Activated B cell treated with CpG ODN at 0.5 μM for 24 hours (primary cell): ENCODE measurements at regions not wholly inside any gene's neighbourhood (a gene's known extent, or its start where the extent isn't known, plus 50 kb on each side); places are given as distances from the start of the nearest gene placed in this dataset.

Experiments
- ATAC-seq: fragments of 200-7000 bp; cut with Tn5 transposase; one replicate; pipeline ENCODE4 v1.10.0; 2021; ENCODE audit warnings: low read depth, mild to moderate bottlenecking, moderate library complexity
- CTCF ChIA-PET: fragments of 350-600 bp; sonication (Branson Sonifier 250); formaldehyde crosslinking; loops from one replicate; lab custom pipeline; 2021; ENCODE audit warnings: antibody characterized with exemption; lab: Charles Lee
- POLR2A ChIA-PET: fragments of 350-600 bp; sonication (Branson Sonifier 250); formaldehyde crosslinking; loops from one replicate; lab custom pipeline; 2021; ENCODE audit warnings: antibody characterized with exemption; lab: Charles Lee
- DNase-seq: peaks from one replicate; pipeline ENCODE4 v3.0.0; 2022
- H3K27ac Mint-ChIP-seq: one replicate; pipeline ENCODE4 v1.8.0; 2020; ENCODE audit warnings: mixed read lengths
- H3K27me3 Mint-ChIP-seq: one replicate; pipeline ENCODE4 v1.8.0; 2021; ENCODE audit warnings: mixed read lengths
- H3K36me3 Mint-ChIP-seq: one replicate; pipeline ENCODE4 v1.8.0; 2021; ENCODE audit warnings: low read depth, mixed read lengths
- H3K4me1 Mint-ChIP-seq: one replicate; pipeline ENCODE4 v1.8.0; 2021; ENCODE audit warnings: mixed read lengths
- H3K4me3 Mint-ChIP-seq: one replicate; pipeline ENCODE4 v1.8.0; 2020; ENCODE audit warnings: mild to moderate bottlenecking, mixed read lengths
- H3K9me3 Mint-ChIP-seq: one replicate; pipeline ENCODE4 v1.8.0; 2020; ENCODE audit warnings: mixed read lengths
- intact Hi-C: fragments of 100-400 bp; cut with micrococcal nuclease; formaldehyde crosslinking; loops from one replicate; pipeline ENCODE4 v1.15.1; 2024
- TF ChIP-seq, protein P1 (sequence below): fragments of 200-600 bp; IDR thresholded peaks from one replicate; pipeline ENCODE4 v1.8.0; 2022; ENCODE audit warnings: antibody characterized with exemption, mild to moderate bottlenecking

- Mint-ChIP-seq H3K27me3 (peaks cover 21% of the 10 kb centered on the region), H3K27ac (no peak overlapping the region), H3K4me3 (no peak overlapping the region), H3K4me1 (no peaks in the 10 kb centered on the region), H3K9me3 (no peaks in the 10 kb centered on the region), H3K36me3 (no peaks in the 10 kb centered on the region)
- TF ChIP-seq, protein P1, sequence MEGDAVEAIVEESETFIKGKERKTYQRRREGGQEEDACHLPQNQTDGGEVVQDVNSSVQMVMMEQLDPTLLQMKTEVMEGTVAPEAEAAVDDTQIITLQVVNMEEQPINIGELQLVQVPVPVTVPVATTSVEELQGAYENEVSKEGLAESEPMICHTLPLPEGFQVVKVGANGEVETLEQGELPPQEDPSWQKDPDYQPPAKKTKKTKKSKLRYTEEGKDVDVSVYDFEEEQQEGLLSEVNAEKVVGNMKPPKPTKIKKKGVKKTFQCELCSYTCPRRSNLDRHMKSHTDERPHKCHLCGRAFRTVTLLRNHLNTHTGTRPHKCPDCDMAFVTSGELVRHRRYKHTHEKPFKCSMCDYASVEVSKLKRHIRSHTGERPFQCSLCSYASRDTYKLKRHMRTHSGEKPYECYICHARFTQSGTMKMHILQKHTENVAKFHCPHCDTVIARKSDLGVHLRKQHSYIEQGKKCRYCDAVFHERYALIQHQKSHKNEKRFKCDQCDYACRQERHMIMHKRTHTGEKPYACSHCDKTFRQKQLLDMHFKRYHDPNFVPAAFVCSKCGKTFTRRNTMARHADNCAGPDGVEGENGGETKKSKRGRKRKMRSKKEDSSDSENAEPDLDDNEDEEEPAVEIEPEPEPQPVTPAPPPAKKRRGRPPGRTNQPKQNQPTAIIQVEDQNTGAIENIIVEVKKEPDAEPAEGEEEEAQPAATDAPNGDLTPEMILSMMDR, result no peak
- DNase-seq (peak; percentile 1), ATAC-seq (no peak)
- intact Hi-C loops, result no loop called here
- ChIA-PET CTCF (no interaction called here), POLR2A (no interaction called here)
These were observed 180.4 kb downstream of the IRF8 start for GRCh38 chr16:86079255-86079885.

- TF ChIP-seq, protein P1, result no peak
- Mint-ChIP-seq H3K27ac (no peak overlapping the region), H3K4me3 (no peak overlapping the region), H3K36me3 (no peaks in the 10 kb centered on the region), H3K9me3 (no peaks in the 10 kb centered on the region), H3K27me3 (peaks cover 21% of the 10 kb centered on the region), H3K4me1 (no peaks in the 10 kb centered on the region)
- ATAC-seq (no peak), DNase-seq (no peak)
- ChIA-PET POLR2A (no interaction called here), CTCF (no interaction called here)
- intact Hi-C loops, result no loop called here
These were observed 181.3 kb downstream of the IRF8 start for GRCh38 chr16:86080131-86080875.

GRCh38 chr16:86080982-86081381 lies 182.0 kb downstream of the IRF8 start:
- intact Hi-C loops, result no loop called here
- ChIA-PET POLR2A (no interaction called here), CTCF (no interaction called here)
- DNase-seq (no peak), ATAC-seq (no peak)
- TF ChIP-seq, protein P1, result no peak
- H3K27ac Mint-ChIP-seq, result no peak overlapping the region
- H3K4me1 Mint-ChIP-seq, result no peaks in the 10 kb centered on the region
- peaks cover 16% of the 10 kb centered on the region for H3K27me3 Mint-ChIP-seq
- no peaks in the 10 kb centered on the region for H3K9me3 Mint-ChIP-seq
- no peaks in the 10 kb centered on the region for H3K36me3 Mint-ChIP-seq
- no peak overlapping the region for H3K4me3 Mint-ChIP-seq

- CTCF ChIA-PET, result no interaction called here
- ATAC-seq, result no peak
- Mint-ChIP-seq H3K4me3 (no peak overlapping the region), H3K27ac (no peak overlapping the region), H3K9me3 (no peaks in the 10 kb centered on the region), H3K27me3 (peaks cover 16% of the 10 kb centered on the region), H3K4me1 (no peaks in the 10 kb centered on the region), H3K36me3 (no peaks in the 10 kb centered on the region)
- TF ChIP-seq, protein P1, result no peak
- no peak for DNase-seq
- intact Hi-C loops, result no loop called here
- POLR2A ChIA-PET, result no interaction called here
These were observed 183.6 kb downstream of the IRF8 start for GRCh38 chr16:86082418-86083030.

DNA sequence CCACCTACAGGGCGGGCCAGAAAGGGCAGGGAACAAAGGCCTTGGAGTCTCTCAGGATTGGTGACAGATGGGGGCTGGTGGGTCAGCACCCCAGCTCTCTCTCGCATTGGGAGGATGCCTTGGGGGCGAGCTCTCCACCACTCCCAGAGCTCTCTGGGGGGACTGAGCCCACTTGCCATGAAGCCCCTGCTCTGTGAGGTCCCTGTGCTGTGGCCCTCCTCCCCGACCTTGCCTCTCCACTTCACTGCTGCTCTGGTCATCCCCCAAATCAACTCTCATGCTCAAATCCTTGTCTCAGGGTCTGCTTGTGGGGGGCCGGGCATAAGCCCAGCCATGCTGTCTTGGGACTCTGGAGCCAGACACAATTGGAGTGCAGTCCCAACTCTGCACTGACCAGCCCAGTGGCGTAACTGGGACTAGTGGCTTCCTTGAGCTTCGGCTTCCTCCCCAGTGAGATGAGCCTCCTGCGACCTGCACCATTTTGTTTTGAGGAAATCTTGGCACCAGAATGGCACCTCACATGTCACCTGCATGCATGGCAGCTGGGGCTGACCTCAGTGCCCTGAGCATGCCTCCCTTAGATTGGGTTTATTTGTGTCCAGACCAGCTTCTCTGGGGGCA lies 184.5 kb downstream of the IRF8 start:
- H3K9me3 Mint-ChIP-seq, result no peaks in the 10 kb centered on the region
- TF ChIP-seq, protein P1, result no peak
- H3K27me3 Mint-ChIP-seq, result peaks cover 16% of the 10 kb centered on the region
- no peak for DNase-seq
- no peak for ATAC-seq
- intact Hi-C loops, result no loop called here
- H3K27ac Mint-ChIP-seq, result no peak overlapping the region
- H3K4me3 Mint-ChIP-seq, result no peak overlapping the region
- no peaks in the 10 kb centered on the region for H3K4me1 Mint-ChIP-seq
- no peaks in the 10 kb centered on the region for H3K36me3 Mint-ChIP-seq
- POLR2A ChIA-PET, result no interaction called here
- CTCF ChIA-PET, result no interaction called here
